HG03196 (cell line): ENCODE measurements at regions not wholly inside any gene's neighbourhood (a gene's known extent, or its start where the extent isn't known, plus 50 kb on each side); places are given as distances from the start of the nearest gene placed in this dataset.
A peak's percentile ranks its signal among the peaks of the same experiment; 100 is the strongest.
"Not testable (repeated sequence)": the region's sequence is repeated elsewhere in the genome, so short reads cannot be mapped to it uniquely, and the experiment has no call there.

Experiments
- ATAC-seq: cut with Tn5 transposase; IDR thresholded peaks from one replicate; pipeline ENCODE4 v1.9.1; 2021; ENCODE audit not compliant: unreplicated experiment

DNA sequence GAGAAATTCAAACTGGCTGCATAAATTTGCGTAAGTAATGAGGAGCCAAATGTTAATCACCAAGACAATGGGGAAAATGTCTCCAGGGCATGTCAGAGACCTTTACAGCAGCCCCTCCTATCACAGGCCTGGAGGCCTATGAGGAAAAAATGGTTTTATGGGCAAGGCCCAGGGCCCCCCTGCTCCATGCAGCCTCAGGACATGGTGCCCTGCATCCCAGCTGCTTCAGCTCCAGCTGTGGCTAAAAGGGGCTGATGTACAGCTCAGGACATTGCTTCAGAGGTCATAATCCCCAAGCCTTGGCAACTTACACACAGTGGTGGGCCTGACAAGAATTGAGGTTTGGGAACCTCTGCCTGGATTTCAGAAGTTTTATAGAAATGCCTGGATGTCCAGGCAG is 126.2 kb upstream of the TGFBR2 start:
- ATAC-seq = not testable (repeated sequence)

DNA sequence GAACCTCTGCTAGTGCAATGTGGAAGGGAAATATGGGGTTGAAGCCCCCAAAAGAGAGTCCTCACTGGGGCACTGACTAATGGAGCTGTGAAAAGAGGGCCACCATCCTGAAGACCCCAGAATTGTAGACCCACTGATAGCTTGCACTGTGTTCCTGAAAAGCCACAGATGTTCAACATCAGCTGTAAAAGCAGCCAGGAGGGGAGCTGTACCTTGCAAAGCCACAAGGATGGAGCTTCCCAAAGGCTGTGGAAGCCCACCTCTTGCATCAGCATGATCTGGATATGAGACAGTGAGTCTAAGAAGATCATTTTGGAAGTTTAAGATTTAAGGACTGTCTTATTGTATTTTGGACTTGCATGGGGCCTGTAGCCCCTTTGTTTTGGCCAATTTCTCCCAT is 125.8 kb upstream of the TGFBR2 start:
- no peak for ATAC-seq

DNA sequence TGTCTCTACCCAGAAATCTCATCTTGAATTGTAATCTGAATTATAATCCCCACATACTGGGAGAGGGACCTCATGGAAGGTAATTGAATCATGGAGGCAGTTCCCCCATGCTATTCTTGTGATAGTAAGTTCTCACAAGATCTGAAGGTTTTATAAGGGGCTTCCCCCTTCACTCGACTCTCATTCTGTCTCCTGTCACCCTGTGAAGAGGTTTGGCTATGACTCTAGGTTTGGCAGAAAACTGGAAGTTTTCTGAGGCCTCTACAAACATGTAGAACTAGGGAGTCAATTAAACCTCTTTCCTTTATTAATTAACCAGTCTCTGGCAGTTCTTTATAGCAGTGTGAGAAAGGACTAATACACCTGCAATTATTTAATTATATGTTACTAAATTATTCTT is 125.2 kb upstream of the TGFBR2 start:
- no peak for ATAC-seq

DNA sequence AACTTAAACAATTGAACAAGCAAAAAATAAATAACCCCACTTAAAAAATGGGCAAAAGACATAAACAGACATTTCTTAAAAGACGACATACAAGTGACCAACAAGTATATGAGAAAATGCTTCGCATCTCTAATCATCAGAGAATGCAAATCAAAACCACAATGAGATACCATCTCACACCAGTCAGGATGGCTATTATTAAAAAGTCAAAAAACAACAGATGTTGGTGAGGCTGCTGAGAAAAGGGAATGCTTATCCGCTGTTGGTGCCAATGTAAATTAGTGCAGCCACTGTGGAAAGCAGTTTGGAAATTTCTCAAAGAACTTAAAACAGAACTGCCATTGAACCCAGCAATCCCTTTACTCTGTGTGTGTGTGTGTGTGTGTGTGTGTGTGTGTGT is 122.2 kb upstream of the TGFBR2 start:
- not testable (repeated sequence) for ATAC-seq

DNA sequence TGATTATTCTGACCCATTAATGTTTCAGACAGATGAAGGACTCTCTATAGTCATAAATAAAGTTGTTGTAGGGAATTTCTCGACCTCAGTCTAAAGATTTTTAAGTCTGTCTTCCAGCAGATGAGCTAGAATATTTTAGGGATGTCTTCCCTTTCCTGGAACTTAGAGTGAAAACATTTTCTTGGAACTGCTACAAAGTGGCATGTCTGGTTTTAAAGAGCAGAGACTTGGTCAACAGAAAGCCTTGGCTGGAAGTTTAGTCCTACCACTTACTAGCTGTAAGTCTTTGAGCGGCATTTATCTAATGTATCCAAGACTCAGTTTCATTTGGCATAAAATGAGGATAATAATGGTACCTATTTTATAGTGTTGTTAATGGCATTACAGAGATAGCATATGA is 120.0 kb upstream of the TGFBR2 start:
- no peak for ATAC-seq

DNA sequence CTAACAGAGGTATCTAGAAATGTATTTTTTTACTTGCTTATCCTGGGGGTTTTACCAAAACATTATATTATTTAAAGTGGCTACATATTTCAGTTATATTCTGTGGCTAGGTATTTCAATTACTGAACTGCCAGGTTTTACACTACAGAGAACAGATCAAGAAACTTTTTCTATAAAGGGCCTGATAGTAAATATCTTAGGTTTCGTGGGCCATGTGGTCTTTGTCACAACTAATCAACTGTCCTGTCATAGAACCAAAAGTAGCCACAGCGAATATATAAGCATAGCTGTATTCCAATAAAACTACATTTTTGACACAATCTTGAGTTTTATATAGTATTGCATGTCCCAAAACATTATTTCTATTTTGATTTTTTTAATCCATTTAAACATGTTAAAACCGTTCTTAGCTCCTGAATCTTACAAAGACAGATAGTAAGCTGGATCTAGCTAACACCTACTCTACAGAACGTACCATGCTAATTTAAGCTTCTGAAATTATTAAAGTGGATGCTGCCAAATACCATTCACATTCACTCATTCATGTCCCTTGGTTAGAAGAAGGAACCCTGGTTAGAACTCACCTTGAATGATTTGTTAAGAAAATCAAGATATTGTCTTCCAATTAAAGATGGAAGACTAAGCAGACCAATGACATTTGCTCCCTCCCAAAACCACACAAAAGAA is 118.2 kb upstream of the TGFBR2 start:
- ATAC-seq = no peak

DNA sequence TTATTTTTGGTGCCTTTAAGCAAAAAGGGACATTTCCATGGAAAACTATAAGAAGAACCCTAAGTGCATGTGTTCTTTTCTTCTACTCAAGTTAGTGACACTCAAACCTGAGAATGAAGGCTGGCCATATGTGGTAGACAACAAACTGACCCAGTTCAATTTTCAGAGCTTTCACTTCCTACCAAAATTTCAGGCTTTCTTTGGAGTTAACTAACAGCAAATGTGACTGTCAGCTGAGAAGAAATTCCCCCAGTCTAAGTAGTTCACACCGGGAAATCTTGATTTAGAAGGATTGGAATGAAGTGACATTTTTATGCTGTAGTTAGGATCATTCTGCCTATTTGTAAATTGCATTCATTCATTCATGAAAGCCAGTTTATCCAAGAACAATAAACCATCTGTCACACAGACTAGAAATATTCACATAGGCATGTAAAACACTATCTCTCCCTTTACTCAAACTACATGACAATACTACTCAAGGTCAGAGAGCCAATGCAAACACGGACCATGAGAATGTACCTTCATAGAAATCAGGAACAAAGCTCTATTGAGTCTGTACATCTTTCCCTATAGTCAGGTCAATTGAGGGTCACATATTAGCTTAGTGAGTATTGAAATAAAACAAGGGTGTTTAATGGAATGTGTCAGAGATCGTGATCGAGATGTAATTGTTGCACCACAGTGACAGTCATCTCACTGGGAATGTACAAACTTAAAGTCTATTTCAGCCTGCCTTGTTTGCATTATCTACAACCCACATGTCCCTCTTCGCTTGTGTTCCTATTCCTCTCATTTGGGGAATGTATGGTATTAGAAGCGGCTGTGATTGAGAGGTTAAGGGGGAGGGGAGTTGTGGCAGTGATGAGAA is 113.8 kb upstream of the TGFBR2 start:
- ATAC-seq = no peak

DNA sequence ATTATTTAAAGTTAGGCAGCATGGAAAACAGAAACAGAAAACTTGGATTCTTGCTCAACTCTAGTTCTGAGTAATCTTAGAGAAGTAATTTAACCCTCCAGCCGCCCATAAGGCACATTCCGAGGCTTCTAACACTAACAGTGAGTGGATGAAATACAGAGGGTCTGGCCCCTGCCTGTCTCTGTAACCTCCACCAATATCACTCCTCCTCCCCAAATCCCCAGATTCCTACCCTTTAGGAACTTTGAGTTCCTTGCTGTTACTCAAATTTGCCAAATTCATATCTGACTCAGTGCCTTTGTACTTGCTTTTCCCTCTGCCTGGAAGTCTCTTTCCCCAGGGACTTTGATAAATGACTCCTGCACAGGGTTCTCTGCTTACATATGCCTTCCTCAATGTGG is 112.5 kb upstream of the TGFBR2 start:
- ATAC-seq = no peak

DNA sequence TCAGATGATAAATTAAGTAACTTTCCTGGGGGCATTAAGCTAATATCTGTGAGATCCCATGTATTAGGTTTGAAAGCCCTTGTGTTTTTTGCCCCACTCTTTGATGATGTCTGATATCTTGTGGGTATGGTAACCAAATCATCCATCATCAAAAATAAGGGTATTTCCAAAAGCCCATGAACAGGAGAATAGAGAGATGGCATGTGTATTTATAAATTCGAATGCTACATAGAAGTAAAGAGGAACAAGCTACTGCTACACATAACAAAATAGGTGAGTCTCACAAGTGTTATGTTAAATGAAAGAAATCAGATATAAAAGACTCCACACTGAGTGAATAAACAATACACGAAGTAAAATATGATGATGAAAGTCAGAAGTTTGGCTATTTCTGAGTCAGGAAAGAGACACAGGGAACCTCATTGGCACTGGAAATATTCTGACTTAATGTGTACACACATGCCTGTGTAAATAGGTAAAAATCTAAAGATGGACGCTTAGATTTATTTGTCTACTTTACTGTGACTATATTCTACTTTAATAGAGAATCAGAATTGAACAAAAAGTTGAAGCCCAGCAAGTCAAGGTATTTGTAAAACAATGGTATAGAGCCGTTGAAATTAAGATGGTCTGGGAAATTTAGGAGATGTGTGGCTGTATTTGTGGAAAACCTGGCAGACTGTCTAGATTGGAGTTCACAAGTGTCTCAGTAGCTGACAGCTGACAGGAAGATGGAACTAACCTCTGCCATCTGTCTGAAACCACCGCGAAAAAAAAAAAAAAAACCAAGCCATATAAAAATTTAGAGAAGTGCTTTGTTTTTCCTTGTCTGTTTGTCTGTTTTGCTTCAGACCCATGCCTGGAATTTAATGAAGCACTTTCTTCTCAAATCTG is 111.0 kb upstream of the TGFBR2 start:
- no peak for ATAC-seq

DNA sequence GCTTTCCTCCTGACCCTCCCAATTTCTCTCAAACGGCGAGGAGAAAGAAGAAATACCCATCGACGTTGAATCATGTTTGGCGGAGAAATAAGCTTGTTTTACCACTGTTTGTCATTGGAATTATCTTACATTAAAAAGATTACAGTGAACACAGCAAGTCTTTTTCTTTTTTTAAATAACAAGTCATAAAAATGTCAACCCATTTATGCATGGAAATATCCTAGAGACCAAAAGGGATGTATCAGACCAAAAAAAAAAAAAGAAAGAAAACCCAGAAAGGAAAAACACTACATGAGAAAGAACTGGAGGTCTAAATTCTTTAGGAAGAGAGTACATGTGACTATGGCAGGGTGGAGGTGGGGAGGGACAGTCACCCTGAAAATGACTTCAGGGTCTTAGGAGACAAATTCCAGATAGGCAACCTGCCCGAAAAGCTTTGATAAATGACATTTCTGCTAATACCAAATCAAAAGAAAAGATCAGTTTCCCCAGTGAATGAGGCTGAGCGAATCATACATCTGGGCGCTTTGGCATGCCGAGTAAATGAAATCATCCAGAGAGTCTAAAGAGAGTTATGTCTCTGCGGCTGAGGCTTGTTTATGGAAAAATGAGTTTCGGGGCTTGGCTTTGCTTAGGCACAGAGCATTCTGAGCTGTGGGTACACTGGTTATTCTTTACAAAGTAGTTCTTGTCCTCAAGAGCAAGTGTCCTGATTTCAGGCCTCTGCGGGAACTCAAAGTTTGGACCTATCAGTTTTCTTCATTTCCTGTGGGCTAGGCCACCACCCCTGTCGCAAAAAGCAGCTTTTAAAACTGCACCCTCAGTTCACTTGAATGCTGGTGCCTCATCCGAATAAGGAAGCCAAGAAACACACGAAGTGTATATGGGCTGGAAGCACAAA is 110.1 kb upstream of the TGFBR2 start:
- no peak for ATAC-seq

DNA sequence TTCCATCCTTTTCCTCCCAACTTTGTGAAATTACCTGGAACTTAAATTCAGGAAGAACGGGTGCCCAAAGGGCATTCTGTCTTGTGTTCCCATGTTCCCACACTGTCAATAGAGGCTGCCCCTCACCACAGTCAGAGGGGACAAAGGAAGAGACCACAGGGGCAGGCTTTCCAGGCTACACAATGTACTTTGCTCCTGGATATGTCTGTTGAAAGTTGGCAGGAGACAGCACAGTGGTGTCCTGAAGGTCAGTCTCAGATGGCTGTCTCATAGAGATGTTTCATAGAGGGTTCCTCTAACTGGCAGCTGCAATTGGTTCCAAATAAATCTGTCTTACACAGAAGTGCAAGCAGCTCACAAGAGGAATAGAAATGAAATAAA is 107.8 kb upstream of the TGFBR2 start:
- no peak for ATAC-seq

DNA sequence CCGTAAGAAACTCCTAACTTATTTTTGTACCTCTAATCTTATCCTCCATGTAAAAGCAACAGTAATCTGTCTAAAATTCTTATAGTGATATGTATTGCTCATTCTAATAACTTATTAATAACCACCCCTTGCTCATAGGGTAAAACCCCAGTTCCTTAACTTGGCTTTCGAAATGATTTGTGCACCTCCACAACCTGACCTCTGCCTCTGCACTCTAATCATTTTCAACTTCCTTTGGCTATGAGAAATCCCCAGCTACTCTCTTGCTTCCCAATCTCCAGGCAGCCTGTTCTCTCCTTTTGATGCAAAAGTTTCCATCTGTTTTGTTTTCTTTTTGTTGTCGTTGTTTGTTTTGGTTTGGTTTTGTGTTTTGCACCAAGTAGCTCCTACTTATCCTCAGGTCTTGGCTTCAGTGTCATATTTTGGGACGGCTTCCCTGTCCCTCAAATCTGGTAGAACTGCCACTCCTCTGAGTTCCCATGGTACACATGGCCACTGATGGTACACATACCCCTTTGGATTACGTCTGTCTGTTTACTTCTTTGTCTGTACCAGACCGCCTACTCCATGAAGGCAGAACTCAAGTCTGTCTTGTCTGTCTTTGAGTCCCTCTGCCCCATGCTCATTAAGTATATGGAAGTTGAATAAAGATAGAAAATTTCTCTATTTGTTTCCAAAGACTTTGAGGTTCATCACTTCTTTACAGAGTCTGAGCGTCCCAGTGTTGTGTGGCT is 105.6 kb upstream of the TGFBR2 start:
- peak; percentile 95 for ATAC-seq

DNA sequence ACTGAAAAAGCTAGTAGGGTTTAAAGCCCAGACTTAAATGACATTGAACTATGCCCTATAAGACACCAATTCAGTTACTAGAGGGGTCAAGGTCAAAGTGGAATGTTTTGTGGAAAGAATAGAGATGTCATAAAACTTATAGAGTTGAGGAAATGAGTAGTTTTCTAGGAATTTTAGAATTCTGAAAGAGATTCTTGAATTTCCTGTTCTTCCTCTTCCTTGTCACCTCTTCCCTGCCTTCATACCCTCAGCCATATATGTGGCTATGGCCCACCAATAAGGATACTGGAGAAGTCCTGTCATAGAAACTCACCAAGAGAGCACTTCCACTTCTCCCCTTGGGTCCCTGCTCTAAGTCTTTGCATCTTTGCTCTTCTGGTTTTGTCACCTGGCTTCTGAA is 104.9 kb upstream of the TGFBR2 start:
- ATAC-seq = no peak

DNA sequence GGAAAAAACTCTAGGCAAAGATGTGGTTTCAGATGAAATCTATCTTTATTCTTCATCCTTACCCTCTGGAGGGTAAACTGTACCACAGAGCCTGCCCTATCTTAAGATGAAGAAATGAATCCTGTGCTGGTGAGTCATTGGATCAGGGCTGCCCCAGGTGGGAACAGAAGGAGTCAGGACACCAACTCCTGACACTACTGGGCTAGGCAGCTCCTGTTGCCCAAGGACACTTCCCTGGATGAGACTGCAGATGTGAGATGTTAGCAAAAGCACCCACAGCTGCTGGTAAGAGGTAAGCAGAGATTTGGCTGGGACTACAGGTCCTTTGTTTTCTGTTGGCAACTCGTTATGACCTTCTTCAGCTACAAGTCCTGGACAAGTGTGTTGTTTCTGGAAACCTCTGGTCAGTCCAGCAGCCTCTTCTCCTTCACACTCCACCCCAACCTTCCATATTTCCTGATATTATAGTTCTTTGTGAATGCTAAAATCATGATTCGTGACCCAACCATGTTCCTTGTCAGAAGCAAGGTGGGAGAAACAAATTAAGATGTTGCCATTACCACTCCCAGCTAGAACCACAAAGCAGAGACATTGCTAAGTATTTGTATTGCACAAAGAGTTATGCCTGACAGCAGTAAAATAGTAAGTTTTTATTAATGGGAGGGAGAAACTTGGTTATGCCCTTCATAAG is 104.2 kb upstream of the TGFBR2 start:
- no peak for ATAC-seq

DNA sequence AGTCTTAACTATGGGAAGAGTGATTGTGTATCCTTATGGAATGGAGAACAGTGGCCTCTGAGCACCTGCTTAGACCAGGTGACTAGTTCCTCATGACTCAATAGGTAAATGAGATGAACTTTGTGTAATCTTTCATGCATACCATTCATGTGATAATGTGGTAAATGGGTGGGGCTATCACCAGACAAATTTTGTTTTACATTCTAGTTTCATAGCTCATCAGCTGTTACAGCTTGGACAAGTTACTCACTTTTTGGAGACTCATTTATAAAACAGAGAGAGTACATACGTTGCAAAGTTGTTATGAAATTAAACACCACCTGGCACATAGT is 103.7 kb upstream of the TGFBR2 start:
- peak; percentile 36 for ATAC-seq

DNA sequence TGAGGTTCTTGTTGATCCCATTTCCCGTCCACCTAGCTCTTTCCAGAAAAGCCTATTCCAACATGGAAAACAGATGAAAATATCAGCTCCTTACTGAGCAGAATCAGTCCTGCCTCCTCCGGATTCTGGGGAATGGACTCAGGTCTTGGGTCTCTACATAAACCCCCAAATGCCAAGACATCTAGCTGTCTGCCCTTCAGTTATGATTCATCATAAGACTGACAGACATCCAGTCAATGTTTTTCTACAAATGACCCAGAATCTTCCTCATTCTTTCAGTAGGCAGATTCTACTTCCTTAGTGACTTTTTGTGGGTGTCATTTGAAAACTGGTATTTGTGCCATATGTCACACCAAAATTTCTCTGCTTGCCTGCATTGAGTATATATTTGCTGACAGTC is 103.0 kb upstream of the TGFBR2 start:
- no peak for ATAC-seq

DNA sequence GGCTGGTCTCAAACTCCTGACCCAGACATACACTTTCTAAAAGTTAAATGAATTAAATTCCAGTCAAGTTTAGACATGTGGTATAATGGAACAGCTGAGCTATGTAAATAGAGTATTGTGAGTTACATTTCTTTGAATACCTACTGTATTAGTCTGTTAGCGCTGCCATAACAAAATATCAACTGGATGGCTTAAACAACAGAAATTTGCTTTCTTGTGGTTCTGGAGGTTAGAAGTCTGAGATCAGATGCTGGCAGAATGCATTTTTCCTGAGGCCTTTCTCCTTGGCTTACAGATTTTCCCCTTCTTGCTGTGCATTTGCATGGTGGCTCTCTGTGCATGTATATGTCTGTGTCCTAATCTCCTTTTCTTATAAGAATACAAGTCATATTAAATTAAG is 101.5 kb upstream of the TGFBR2 start:
- ATAC-seq = no peak

DNA sequence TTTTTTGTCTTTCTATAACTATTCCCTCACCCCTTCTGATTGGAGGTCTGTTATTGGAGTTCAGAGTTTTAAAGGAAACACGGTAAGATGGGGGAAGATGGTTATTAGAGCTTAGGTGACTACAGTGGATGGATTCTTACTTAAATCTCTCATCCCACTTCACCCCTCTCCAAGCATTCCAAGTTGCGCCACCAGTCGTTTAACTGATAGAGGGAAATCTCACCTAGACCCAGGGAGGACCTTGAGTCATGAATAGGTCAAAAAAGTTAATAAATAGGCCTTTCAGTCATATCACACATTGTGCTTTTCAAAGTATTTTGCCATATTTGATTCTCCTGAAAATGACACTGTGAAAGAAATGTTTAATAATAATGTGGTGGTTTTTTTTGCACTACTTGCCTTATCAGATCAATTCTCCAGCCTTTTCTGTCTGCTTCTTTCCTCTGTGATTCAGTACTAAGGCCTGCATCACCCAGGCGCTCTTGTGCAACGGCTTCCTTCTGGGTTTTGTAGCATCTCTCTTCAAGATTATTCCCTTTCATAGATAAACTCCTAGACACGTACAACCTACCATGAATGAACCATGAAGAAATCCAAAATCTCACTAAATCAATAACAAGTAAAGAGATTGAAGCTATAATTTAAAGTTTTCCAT is 100.4 kb upstream of the TGFBR2 start:
- no peak for ATAC-seq

DNA sequence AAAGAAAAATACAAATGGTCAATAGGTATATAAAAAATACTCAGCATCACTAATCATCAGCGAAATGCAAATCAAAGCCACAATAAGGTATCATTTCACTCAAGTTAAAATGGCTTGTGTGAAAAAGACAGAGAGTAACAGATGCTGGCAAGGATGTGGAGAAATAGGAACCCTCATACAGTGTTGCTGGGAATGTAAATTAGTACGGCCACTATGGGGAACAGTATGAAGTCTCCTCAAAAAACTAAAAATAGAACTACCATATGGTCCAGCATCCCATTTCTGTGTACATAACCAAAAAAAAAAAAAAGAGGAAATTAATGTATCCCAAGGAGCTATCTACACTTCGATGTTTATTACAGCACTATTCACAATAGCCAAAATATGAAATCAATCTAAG is 98.1 kb upstream of the TGFBR2 start:
- ATAC-seq = no peak
